SK-N-SH (cell line): ENCODE measurements at regions not wholly inside any gene's neighbourhood (a gene's known extent, or its start where the extent isn't known, plus 50 kb on each side); places are given as distances from the start of the nearest gene placed in this dataset.

ENCODE experiments used
- CHD2 ChIP-seq: fragments of 150-350 bp; IDR thresholded peaks from 2 replicates; pipeline ENCODE4 v1.6.1; 2018; ENCODE audit warnings: low read length; ENCODE audit not compliant: partially characterized antibody
- CTCF ChIP-seq: fragments of 200-600 bp; sonication (generic); IDR thresholded peaks from 2 replicates; pipeline ENCODE4 v1.6.1; 2017; ENCODE audit warnings: antibody characterized with exemption, mild to moderate bottlenecking, moderate library complexity
- EP300 ChIP-seq, 2 experiments: IDR thresholded peaks; 2 replicates each; pipeline versions ENCODE4 v1.4.0 to v1.6.1; 2012; ENCODE audit warnings: borderline replicate concordance in 1 of 2, low read depth in 1 of 2, low read length in 1 of 2
- FOSL2 ChIP-seq: IDR thresholded peaks from 2 replicates; pipeline ENCODE4 v1.4.0; 2012; ENCODE audit warnings: low read depth, mild to moderate bottlenecking, moderate library complexity, borderline replicate concordance
- MAX ChIP-seq: IDR thresholded peaks from 2 replicates; pipeline ENCODE4 v1.4.0; 2012; ENCODE audit warnings: low read depth
- NRF1 ChIP-seq: IDR thresholded peaks from 2 replicates; pipeline ENCODE4 v1.6.1; 2012; ENCODE audit warnings: low read depth, mild to moderate bottlenecking, low read length
- PBX3 ChIP-seq: IDR thresholded peaks from 2 replicates; pipeline ENCODE4; 2012
- RAD21 ChIP-seq: IDR thresholded peaks from 2 replicates; pipeline ENCODE4 v1.6.1; 2012; ENCODE audit warnings: mild to moderate bottlenecking, low read length
- RXRA ChIP-seq: IDR thresholded peaks from 2 replicates; pipeline ENCODE4 v1.4.0; 2012; ENCODE audit warnings: low read depth, mild to moderate bottlenecking, borderline replicate concordance
- SIN3A ChIP-seq: IDR thresholded peaks from 2 replicates; pipeline ENCODE4 v1.6.1; 2012; ENCODE audit warnings: low read depth, mild to moderate bottlenecking, low read length, moderate library complexity, borderline replicate concordance
- ZBTB33 ChIP-seq: IDR thresholded peaks from 2 replicates; pipeline ENCODE4 v1.4.0; 2012; ENCODE audit warnings: low read depth, borderline replicate concordance

- TF ChIP-seq RAD21 (no peak), MAX (no peak), CTCF (no peak), NRF1 (no peak), CHD2 (no peak), FOSL2 (no peak), EP300 (IDR thresholded peaks at IDR 0.05; ENCODE audit: borderline replicate concordance in 1 of 2, low read depth in 1 of 2, low read length in 1 of 2) (no peak), PBX3 (no peak), ZBTB33 (no peak), SIN3A (no peak), RXRA (no peak)
These were observed 204.4 kb downstream of the HIPK3 start for GRCh38 chr11:33461369-33462125.
